ENCODE measurements at regions not wholly inside any gene's neighbourhood (a gene's known extent, or its start where the extent isn't known, plus 50 kb on each side); places are given as distances from the start of the nearest gene placed in this dataset.

- TF ChIP-seq CTCF (conservative IDR thresholded peaks at IDR 0.05; ENCODE audit: low read depth, low read length) (no peak), RAD21 (IDR thresholded peaks at IDR 0.05; ENCODE audit: low read length) (no peak), BHLHE40 (IDR thresholded peaks at IDR 0.05; ENCODE audit: low read depth, low read length) (no peak), POLR2A (IDR thresholded peaks at IDR 0.05; ENCODE audit: low read depth, low read length) (no peak), RCOR1 (IDR thresholded peaks at IDR 0.05; ENCODE audit: insufficient replicate concordance, low read length) (no peak), SMC3 (IDR thresholded peaks at IDR 0.05; ENCODE audit: low read depth, low read length) (no peak), USF2 (IDR thresholded peaks at IDR 0.05; ENCODE audit: low read depth, low read length) (no peak), FOS (IDR thresholded peaks at IDR 0.05; ENCODE audit: low read depth, low read length) (no peak), CHD1 (IDR thresholded peaks at IDR 0.05; ENCODE audit: low read depth, low read length) (no peak)
Observed at GRCh38 chr6:9984607-9985006, 430.3 kb downstream of the TFAP2A start.
